Endometrium (tissue), 2 donors: ENCODE measurements at regions not wholly inside any gene's neighbourhood (a gene's known extent, or its start where the extent isn't known, plus 50 kb on each side); places are given as distances from the start of the nearest gene placed in this dataset.

Source experiments
- FAIRE-seq: peaks from 2 replicates; lab custom pipeline; 2012; peaks lifted over from hg19 to GRCh38; lab: Jason Lieb, UNC
- donor health status: control.
- donor health status: control.

DNA sequence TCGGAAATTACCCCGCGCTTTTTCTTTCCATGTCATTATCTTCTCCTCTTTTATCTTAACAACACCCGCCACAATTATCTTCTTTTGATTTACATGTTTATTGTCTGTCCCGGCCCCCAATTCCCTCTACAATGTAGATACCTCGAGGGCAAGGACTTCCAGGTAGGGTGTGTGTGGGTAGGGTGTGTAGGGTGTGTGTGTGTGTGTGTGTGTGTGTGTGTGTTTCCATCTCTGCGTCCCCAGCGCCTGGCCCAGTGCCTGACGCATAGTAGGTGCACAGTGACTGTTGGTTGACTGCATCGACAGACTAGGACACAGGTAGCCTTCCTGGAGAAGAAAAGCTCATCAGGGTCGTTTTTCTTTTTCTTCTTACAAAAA is 103.1 kb downstream of the UCHL1 start:
- no peak for FAIRE-seq

DNA sequence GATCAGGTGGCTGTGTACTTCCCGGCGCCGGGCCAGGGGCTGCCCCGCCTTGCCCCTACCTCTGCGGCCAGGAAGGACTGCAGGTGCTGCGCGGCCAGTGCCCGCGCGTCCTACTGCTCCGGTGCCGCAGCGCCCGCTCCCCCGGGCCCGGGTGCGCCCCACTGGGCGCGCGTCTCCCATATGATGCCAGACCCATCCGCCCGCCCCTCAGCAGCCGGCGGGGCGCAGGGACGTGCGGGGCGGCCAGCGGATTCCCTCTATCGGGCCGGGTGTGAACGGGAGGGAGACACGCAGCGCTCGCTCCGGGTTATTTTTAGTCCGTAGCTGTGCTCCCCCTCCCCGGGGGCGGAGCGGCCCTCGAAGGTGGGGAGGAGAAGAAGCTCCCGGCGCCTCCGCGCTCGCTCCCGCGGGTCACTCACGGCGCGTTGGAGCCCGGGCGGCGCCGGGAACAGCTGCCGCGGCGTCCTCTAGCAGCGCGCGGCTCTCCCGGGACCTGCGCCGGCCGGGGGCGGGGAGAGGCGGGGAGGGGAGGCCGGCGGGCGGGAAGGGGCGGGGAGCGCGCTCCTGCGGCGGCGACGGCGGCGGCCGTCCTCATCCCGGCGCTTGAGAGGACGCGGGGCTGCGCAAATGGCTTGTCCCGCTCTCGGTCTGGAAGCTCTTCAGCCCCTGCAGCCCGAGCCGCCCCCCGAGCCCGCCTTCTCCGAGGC is 103.6 kb downstream of the UCHL1 start:
- FAIRE-seq, result no peak

DNA sequence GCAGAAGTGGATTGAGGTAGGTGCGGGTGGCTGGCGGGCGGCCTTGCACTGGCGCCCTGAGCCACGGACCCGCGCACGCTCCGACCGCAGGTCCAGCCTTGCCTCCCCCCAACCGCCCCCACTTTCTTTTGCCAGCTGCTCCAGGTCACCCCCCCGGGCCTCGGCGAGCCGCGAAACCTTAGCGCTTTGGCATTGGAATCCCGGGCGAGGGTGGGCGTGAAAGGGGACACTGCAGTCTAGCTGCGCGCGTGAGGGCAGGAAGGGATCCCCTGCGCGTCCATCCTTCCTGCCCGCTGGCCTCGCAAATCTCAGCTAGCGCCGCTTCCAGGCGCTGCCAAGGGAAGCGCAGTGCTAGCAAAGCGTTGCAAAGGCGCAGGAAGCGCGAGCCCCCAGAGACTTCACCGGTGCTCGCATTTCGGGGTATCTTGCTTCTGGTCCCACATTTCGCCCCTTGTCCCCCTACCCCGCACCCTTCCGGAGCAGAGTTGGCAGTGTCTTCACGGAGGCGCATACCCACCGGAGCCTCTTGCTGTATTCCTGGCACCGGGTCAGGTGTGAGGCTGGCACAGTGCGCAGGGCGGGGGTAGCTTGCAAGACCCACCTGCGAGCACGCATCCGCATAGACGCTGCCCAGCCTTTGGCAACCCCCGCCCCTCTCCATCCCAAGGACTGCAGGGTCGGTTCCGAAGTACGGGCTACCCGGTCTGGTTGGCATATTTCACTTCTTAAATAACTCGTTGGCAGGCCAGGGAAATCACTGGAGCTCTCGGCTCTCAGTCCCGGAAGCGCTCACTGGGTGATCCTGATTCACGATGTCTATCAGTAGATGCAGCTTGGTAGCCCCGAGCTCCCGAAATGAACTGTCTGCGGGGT is 104.4 kb downstream of the UCHL1 start:
- no peak for FAIRE-seq

DNA sequence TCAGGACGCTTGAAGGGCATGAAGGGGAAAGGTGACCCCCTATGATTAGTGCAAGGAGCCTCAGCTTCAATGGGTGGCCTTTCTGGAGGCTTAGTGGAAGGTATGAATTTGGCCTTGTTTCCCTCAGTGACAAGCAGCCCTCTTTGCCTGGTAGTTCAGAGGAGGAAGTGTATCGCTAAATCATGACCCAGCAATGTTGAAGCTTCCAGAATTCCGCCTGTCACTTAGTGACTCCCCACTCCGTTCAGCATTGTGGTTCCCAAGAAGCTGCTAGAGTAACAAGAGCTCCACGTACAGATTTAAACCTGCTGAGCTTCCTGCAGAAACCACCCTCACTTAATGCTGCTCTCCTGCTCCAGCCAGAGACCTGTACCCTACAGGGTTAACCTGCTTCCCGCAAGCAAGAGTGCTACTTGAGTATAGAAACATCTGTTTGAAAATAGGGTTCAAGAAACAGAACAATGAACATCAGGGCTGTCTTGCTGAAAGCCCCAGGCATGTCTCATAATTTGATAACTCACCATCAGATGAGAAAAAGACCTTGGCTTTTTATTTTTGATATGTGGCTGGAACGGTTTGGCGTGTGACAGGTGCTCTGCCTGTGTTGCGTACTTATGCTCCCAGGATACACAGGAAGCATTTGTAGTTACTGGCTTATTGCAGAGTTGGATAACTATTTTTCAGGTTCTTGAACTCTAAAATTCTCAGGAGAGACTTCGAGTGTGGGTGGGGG is 105.2 kb downstream of the UCHL1 start:
- FAIRE-seq, result no peak

DNA sequence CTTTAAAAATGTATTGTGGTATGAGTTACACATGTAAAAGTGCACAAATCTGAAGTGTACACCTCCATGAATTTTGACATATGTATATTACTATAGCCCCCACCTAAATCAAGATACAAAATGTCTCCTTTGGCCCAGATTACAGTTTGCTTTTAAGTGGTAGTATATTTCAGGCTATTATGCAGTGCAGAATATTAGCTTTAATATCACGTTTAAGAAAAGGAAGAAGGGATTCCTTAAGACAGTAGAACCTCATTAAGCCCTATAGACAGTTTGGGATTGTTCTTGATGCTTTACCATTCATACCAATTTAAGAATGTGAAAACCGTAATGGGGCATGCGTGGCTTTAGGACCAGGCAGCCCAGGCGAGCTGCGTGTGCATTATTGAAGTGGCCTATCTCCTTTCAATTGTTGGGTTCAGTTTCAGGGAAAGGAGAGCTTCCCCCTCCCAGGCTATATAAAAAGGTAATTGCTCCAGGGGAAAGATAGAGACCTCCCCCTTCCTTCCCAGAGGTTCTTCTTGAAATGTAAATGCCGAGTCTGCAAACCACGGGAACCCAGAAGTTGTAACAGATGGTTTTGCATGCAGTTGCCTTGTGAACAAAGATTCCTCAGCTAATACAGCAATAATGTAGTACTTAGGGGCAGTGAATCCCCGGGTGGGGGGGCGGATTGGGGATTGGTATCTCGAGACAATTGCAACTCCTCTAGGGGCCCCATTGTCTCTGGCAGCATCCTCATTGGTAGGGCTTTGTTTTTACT is 106.1 kb downstream of the UCHL1 start:
- FAIRE-seq, result no peak

DNA sequence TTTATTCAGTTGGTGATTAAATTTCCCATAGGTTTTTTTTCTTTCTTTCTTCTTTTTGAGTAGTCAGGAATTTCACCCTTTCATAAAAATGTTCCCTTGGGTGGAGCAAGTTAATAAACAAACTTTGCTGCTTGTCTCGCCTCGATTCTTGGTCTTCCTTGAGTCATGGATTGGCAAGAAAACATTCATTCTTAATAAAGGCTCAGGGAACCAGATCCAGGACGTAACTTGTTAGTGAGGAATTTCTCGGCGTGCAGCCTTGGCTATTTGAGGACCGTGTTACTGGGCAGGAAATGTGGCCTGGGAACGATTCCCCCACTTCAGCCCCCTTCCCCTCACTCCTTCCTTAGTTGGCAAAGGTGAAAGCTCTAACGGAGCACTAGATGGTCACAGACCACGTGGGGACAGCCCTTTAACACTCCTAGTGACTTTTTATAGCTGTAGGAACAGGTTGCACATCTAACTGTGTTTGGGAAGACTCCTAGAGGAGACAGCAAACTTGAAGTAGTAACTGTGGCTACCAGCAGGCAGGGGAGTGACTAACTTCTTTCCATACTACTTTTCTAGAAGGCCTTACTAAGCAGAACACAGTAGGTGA is 106.8 kb downstream of the UCHL1 start:
- peak; percentile 43 for FAIRE-seq

DNA sequence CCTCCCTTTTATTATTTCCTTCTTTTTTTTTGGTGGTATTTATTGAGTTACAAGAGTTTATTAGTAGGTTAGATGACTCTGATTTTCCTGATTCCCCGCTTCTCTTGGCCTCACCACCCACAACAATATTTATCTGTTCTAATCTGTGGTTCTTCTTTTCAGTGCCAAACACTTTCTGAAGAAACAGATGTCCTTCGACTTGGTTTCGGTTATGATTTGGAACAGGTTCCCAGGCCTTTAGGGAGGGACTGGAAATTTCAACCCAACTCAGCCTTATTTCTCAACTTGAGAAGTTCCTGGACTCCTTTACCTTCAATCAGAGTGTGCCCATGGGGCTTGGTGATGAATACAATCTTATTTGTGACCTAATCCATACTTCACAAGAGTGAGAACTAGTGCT is 108.1 kb downstream of the UCHL1 start:
- no peak for FAIRE-seq

DNA sequence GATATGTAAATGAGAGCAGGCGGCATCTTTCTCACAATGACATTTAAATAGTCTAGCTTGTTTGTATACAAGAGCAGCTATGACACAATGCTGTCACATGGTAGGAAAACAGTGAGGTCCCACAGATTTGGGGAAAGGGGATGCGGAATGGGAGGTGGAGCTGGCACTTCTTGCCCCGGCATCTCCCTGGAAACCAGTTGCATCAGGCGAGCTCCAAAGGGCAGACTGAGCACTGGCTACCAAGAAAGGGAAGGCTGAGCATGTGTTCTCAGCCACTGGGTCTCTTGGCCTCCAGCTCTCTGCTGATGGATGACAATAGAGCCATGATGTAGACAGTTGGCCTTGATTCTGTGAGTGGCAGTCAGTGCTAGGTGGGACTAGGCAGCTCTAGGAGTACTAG is 109.0 kb downstream of the UCHL1 start:
- no peak for FAIRE-seq

DNA sequence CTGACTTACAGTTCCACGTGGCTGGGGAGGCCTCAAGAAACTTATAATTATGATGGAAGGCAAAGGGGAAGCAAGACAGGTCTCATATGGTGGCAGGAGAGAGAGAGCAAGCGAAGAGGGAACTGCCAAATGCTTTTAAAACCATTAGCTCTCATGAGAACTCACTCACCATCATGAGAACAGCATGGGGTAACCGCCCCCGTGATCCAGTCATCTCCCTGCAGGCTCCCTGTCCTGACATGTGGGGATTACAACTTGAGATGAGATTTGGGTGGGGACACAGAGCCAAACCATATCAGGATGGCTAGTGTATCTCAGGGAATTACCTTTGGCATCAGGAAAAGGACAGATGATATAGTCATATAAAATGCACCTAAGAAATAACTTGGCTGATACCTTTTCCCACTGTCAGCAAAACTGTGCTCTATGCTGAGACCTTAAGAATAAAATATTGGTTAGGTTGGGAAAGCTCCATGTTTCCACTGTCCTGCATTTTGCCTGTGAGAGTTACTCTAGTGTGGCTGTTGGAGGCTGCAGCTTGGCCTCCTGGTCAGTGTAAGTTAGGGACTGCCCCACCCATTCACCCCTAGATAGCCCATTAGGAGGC is 110.3 kb downstream of the UCHL1 start:
- no peak for FAIRE-seq

DNA sequence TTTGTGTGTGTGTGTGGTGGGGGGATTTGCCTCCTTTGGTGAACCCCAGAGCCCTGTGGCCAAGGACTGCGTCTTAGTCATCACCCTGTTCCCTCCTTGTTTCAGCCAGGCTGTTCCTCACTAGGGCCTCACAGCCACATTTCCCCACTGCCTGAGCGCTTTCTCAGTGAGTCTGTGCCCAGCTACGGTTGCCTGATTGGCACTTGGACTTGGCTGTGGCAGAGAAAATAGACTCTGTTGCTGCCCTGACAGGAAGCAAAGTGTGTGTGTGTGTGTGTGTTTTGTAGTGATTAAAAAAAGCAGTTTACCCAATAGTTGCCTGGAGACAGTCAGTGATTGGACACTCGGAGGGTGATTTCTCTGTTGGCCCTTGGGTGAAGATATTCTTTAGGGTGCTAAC is 113.0 kb downstream of the UCHL1 start:
- FAIRE-seq, result no peak

DNA sequence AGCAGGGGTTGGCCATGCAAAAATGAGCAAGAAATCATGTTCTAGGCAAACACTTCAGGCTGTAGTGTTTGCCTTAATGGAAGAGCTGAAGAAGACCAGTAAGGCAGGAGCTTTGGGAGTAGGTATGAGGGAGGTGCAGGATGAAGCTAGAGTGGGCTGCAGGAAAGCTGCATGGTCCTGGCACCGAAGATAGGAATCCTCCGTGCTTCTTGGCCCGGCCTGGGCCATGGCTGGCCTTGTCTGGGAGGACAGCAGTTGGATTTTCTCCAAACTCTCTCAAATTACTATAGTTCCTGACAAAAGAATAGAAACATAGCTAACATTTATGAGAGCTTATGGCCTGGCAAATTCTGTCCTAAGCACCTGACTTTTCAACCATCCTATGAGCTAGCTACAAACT is 116.5 kb downstream of the UCHL1 start:
- no peak for FAIRE-seq

DNA sequence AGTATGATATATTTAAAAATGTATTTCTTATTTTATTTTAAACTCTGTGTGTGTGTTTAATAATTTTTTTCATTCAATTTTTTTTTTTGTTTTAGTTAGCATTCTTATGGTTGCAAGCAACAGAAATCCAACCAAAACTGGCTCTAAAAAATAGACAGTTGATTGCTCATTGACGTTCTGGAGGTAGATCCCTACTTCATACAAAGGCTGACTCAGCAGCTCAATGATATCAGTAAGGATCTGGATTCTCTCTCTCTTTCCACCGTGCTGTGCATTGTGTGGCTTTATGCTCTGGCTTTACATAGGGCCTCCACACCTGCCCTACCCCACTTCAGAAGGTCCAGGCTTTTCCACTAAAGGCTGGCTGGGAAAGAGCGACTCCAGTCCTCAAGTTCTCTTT is 117.8 kb downstream of the UCHL1 start:
- no peak for FAIRE-seq

DNA sequence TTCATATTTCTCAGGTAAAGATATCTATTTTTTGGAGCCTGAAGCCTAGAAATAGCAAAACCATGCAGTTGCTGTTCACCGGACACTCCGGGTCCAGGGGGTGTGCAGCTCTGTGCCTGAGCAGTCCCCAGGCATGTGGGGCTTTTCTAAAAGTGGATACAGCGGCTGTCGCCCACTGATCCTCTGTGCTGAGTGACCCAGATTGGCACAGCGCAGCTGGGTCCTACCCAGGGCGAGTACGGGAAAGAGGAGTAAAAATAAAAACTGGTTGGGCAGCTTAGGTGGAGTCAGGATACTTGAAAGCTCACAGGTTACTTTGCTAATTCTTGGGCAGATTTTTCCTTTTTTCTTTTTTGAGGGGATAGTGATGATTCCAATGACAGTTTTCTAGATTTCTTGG is 118.8 kb downstream of the UCHL1 start:
- FAIRE-seq, result no peak

DNA sequence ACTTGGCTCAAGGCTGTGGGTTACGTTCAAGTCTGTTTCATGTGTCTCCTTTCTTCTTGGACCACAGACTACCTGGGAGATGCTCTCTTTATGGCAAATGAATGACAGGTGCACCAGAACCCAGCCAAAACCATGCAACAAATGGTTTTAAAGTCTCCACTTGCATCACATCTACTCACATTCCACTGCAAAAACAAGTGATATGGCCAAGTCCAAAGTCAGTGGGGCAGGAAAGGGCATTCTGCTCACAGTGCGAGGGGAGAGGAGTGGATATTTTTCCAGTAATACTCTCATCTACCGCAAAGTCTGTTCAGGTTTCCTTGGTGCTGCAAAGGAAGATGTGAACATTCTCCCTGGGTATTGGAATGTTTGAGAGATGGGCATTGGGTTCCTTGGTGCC is 120.5 kb downstream of the UCHL1 start:
- FAIRE-seq, result no peak

DNA sequence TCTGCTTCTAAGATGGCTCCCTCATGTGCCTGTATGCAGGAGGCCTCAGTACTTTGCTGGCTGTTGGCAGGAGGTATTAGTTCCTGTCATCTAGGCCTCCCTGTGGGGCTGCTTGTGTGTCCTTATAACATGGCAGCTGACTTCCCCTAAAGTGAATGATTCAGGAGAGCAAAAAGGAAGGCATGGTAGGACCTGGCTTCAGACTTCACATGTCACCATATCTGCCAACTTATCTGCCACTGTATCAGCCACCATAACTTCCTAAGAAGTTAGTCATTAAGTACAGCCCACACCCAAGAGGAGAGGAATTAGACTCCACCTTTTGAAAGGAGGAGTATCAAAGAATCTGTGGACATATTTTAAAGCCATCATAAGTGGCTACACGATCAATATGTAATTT is 122.5 kb downstream of the UCHL1 start:
- FAIRE-seq, result no peak

DNA sequence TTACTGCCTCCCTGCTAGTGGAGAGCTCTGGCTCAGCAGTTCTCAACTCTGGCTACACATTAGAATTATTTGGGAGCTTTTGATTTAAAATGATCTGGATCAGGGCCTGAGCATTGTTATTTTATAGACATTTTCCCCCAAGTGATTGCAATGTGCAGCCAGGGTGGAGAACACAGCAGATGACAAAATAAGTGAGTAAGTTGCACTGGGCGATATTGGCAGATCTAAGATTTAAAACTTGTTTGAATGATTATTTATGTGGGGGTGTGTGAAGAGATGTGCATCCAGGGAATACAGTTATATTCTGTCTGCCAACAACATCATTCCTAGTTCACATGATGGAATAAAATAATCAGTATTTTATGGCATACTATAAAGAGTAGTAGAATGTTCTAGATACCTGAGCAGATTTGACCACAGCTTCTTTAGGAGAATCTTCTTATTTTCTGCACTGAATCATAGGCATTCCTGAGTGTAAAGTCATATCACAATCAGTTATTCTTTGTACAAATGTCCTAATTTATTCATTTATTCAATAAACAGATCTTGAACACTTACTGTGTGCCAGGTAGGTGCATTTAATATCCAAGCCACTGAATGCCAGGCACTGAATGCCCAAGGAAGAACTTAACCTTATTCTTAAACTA is 123.9 kb downstream of the UCHL1 start:
- FAIRE-seq, result no peak

DNA sequence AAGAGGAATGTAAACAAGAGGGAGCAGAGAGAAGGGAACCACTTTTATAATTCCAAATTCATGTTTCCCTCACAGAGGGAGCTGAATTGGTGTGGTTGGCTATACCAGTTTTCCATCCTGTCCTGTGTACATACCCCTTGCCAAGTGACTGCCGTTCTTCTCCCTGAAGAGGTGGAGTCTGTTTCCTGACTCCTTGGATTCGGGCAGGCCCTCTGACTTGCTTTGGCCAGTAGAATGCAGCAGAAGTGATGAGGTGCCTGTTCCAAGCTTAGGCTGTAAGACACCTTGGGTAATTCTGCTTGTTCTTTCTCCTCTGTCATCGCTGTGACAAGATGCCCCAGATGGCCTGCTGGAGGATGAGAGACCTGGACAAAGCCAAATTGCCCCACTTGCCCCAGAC is 124.7 kb downstream of the UCHL1 start:
- no peak for FAIRE-seq

DNA sequence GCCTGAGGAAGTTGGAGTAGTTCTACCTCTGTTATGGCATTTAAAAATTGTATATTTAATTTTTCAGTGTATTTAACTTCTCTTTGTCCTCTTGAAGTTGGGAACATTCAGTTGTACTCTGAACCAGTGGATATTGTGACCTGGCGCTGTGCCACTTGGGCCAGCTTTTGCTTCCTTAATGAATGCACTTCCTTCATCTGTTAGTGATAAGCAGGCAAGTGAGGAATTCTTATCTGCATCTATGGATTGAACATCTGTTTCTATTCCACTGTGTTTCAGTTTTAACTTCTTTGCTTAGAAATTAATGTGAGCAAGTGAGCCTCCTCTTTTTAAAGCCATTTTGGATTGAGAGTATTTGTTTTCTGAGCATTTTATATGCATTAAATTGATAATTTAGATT is 128.3 kb downstream of the UCHL1 start:
- FAIRE-seq, result no peak

DNA sequence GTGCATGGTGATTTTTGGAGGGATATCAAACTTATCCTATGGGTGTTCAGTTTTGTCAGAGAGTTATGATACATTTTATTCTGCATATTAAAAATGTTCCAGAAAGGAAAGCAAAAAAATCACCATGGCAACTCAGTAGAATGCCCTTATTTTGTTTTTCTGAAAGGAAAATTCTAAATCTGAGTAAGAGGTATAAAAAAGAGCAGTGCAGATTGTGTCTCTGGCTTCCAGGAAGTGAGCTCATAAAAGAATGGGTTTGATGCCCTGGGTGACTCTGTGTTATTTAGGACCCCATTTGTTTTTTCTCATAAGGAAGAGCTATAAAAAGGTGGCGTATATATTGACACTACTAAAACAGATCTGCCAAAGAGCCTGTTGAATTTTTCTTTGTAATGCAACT is 128.8 kb downstream of the UCHL1 start:
- FAIRE-seq, result no peak

DNA sequence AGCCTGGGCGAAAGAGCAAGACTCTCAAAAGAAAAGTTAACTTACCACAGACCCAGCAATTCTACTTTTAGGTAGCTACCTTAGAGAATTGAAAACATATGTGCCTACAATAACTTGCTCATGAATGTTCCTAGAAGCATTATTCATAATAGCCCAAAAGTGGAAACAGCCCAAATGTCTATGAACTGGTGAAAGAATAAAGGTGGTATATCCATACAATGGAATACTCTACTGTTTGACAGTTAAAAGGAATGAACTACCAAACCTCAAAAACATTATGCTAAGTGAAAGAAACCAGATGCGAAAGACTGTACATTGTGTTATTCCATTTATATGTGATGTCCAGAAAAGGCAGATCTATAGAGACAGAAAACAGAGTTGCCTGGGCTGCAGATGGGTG is 131.4 kb downstream of the UCHL1 start:
- FAIRE-seq, result no peak

DNA sequence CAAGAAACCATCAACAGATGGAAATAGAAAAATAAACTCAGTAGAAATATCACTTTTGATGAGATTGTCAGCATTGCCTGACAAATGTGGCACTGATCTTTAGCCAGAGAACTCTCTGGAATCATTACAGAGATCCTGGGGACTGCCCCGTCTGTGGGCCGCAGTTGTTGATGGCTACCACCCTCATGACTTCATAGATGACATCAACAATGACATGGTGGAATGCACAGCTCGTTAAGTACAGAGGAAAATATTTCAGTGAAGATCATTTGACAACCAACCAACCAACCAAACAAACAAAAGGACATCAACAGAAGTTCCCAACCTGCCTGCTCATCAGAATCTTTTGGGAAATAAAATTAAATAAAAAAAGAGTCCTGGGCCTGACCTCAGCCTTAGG is 132.6 kb downstream of the UCHL1 start:
- no peak for FAIRE-seq
